HG03342 (cell line): ENCODE measurements at regions not wholly inside any gene's neighbourhood (a gene's known extent, or its start where the extent isn't known, plus 50 kb on each side); places are given as distances from the start of the nearest gene placed in this dataset.
"Not testable (repeated sequence)": the region's sequence is repeated elsewhere in the genome, so short reads cannot be mapped to it uniquely, and the experiment has no call there.

Experiments used
- ATAC-seq: cut with Tn5 transposase; IDR thresholded peaks from one replicate; pipeline ENCODE4 v1.9.1; 2021; ENCODE audit warnings: mild to moderate bottlenecking, moderate library complexity; ENCODE audit not compliant: unreplicated experiment

GRCh38 chrX:150051096-150051495 is 112.8 kb upstream of the EOLA2 start:
- no peak for ATAC-seq

GRCh38 chrX:150052226-150052625 is 113.9 kb upstream of the EOLA2 start:
- no peak for ATAC-seq

- ATAC-seq, result no peak
Observed at GRCh38 chrX:150058728-150059127, 120.4 kb upstream of the EOLA2 start.

DNA sequence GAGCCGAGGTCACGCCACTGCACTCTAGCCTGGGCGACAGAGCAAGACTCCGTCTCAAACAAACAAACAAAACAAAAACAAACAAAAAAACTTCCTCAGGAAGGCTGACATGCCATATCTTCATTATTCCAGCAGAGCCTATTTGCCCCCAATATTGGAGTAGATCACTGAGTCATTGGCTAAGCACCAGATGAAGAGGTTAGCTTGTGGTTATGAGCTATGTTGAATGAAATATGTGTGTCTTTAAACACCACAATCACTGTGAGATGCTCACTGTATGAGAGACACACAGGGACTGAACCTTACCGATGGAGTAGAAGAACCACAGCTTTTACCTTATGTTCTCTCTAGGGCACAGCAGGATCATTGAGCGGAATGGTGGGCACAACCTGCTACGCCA is 122.1 kb upstream of the EOLA2 start:
- no peak for ATAC-seq

DNA sequence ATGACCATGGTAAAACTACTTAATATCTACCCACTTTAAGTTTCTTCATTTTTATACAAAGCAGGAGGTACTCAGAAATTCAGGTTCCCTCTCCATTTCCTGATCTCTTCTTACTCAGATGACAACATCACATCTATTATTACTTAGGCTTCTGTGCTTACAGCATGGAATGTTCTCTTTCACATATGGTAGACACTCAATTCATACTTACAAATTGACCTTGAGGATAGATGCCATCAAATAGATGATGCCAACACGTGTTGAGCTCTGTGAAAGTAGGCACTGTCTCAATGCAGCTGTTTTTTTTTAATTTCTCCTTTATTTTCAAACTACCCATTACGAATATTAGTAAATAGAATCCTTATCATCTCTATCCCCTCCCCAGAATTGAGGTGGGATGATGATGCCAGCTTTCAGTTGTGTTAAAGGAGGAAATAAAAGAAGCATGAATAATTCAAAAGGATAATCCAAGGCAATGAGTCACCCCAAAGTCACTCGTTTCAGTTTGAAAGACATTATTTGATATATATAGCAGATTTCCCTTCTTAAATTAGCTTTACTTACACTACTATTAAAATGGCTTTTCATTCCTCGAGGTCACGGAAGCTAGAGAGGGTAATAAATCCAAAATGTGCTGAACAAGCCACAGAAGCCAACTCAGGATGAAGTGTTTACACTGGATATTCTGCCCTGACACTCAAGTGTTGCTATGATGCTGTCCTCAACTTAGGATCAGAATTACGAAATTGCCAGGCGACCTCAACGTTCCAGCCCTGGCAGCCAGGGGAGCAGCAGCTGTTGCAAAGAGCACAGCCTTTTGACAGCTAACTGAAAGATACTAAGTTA is 124.2 kb upstream of the EOLA2 start:
- no peak for ATAC-seq

- no peak for ATAC-seq
Observed at GRCh38 chrX:150063138-150063518, 124.8 kb upstream of the EOLA2 start.

DNA sequence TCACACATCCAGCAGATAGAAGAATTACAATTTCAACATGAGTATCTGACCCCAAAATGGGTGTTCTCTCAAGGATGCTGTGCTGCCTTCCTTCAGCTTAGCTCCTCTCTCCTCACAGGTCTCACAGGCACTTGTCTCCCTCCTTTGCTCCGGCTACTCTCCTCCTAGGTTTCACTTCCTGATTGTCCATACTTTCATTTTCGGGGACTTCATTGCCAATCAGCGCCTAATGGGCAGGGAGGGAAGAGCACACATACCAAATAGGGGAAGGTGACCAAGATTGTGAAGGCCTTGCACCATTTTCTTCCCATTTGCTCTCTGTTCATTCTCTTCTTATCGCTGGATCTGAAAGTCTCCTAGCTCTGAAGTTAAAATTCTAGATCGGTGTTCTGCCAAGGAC is 125.4 kb upstream of the EOLA2 start:
- no peak for ATAC-seq

DNA sequence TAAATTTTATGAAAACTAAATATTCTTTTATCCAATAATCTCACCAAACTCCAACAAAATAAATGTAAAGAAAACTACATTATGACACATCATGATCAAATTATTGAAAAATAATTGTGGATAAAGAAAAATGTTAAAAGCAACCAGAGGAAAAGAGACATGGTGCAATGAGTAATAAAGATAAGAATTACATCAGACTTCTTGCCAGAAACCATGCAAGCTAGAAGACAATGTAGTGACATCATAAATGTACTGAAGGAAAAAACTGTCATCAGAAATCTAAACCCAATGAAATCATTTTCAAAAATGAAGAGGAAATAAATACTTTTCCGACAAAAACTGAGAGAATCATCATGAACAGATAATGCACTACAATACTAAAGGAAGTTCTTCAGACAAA is 135.9 kb upstream of the EOLA2 start:
- no peak for ATAC-seq

DNA sequence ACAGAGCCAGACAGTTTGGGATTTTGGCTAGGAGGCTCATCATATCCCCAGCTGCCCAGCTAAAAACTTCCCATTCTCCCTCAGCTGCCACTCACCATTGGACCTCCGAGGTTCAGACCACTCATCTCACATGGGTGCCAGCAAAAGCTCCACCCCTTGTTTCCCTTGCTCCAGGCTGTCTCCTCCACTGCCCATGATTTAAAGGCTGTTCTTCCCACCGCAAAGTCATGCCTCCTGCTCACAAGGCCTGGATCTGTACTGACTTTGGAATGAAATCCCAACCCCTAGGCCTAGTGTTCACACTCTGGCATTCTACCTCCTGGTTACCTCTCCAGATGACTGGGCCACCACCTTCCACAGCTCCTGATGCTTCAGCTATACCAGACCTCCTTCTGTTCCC is 142.2 kb upstream of the EOLA2 start:
- ATAC-seq, result no peak

- ATAC-seq, result no peak
Observed at GRCh38 chrX:150081076-150081475, 142.8 kb upstream of the EOLA2 start.

DNA sequence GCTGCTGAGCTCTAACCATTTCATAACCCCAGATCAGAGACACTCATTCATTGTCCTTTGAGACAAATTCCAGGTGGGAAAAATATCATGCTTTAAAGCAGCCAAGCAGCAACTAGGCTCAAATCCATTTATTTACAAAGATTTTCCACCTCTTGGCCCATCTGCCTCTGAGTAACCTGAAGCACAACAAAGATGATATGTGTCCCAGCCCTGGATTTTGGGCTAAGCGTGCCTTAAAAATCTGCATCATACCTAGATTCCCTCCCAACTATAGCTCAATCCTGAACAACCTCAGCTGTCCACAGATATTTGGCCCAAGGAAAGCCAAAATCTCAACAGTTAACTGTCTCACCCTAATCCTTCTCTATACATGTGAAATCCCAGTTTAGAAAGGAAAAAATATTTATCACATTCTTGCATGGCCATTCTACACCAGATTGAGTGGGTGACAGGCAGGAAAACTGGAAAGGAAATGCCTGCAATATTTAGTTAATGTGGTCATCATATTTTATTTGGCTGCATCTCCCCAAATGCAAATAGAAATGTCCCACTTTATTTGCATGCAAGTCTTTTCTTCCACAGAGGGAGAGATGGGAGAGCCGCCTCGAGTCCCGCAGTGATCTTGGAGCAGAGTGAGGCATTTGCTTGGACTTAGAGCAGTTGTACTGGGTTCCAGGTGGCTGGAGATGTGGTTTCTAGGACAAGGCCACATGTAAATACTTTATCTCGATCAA is 146.4 kb upstream of the EOLA2 start:
- no peak for ATAC-seq

DNA sequence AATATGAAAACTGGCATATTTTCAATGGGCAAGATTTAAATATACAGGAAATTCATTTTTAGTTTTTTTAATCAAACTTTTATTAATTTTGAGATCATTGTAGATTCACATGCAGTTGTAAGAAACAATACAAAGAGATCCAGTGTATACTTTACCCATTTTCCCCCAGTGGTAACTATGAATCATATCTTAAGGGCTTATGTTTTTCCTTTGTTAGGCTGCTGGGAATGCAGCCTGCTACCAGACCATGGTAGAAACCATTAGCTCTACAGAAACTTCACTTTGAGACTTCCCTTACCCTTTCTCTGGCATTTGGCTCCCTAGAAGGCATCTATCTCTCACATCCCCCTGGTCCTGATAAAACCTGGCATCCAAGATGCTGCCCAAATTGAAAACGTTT is 147.6 kb upstream of the EOLA2 start:
- ATAC-seq, result no peak

GRCh38 chrX:150086371-150086770 is 148.1 kb upstream of the EOLA2 start:
- no peak for ATAC-seq

GRCh38 chrX:150087612-150088011 is 149.3 kb upstream of the EOLA2 start:
- no peak for ATAC-seq

DNA sequence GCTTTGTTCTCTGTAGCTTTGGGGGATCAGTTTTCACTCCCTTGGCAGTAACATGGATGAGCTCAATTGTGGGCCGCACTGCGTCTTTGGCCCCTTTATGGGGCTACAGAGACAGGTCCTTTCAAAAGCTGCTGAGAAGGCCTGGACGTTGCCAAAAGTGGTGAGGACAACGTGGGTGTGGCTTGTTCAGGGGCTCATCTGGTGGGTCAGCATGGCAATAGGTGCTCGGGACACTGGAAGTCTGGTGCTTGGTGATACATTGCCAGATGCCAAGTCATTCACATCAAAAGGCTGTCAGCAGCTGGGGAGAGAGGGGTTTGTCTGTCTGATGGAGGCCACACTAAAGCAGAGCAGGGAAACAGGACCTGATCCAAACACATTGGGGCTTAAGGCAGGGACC is 149.8 kb upstream of the EOLA2 start:
- no peak for ATAC-seq

DNA sequence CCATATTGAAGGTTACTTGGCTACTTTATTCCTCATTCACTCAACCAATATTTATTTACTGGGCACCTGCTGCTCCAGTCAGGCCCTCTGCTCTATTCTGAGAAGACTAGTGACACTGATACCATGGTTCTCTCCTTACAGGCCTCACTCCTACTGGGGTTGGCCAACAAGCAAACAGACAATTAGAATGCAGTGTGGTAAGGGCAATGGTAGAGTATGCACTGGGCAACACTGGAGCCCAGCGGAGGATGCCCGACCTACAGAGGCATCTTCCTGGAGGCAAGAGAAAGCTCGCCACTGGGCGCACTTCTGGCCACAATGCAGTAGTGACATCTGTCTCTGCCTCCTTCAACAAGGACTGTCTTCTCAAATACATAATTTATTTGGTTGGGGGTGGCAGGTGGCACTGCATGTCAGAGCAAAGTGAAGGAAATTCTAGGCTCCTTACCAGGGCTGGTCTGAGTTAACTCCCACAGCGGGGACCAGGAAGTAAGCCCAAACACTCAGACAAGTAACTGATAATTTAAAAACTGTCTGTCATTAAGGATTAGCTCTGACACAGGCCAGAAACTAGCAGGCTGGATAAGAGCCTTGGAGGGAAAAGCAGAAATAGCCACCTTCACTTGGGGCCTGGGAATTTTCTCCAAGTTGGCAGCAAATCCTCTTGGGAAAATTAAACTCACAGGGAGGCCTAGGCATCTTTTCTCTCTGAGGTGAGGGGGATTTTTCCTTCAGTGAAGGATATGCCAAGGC is 150.7 kb upstream of the EOLA2 start:
- ATAC-seq, result no peak

DNA sequence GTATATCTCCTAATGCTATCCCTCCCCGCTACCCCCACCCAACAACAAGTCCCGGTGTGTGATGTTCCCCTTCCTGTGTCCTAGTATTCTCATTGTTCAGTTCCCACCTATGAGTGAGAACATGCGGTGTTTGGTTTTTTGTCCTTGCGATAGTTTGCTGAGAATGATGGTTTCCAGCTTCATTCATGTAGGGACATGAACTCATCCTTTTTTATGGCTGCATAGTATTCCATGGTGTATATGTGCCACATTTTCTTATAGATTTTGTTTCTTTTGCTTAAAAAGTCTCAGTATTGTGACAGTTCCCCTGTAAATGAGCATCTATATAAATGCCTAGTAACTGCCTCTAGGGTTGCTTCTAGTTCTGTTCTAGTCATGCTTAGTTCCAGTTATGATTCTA is 153.0 kb upstream of the EOLA2 start:
- not testable (repeated sequence) for ATAC-seq

GRCh38 chrX:150092549-150092948 is 154.3 kb upstream of the EOLA2 start:
- no peak for ATAC-seq

DNA sequence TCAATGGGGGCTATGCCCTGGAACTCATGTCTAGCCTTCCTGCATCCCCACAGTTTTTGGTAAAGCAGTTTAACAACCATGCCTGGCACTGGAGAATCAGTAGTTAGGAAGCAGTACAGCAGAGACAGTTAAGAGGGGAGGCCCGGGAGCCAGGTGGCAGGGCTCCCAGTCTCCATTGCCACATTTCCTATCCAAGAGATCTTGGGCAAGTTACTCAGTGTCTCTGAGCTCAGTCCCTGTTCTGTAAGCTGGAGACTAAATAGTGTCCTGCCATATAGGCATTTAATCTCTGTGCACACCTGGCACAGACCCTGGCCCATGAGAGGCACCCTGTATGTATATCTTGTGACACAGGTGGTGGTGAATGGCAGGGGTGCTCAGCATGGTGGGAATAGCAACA is 156.1 kb upstream of the EOLA2 start:
- ATAC-seq, result no peak

DNA sequence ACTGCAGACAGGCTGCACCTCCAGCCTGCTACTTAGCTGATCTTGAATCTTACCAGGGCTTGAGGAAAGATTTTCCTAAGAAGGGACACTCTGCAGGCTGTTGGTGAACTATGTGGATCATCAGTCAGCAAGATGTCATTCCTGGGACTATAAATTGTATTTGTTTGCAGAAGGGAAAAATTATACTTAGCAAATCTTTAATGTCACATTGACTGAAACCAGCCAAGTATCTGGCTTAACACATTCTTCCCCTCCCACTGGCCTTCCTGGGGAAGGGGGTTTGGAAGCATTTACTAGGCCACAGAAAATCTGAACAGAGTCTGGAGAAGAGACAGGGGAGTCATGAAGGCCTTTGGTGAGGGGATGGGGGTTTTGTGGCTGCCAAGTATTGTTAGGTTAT is 156.7 kb upstream of the EOLA2 start:
- no peak for ATAC-seq

DNA sequence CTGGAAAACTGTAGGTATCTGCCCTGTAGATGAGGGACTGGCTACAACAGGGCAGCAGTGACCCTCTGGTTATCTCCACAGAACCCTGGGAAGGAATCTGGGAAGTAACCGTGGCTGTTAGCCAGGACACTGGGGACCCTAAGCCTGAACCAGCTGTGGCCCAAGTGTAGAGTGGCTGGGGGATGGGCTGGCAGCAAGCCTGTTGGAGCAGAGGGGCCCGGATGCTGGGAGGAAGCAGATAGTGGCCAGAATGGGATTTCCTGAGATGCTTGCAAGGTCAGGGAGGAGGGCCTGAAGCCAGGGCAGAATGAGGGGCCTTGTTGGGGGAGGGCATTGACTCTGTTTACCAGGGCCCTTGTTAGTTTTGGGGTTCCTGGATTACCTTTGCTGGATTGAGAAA is 161.0 kb upstream of the EOLA2 start:
- ATAC-seq, result no peak

DNA sequence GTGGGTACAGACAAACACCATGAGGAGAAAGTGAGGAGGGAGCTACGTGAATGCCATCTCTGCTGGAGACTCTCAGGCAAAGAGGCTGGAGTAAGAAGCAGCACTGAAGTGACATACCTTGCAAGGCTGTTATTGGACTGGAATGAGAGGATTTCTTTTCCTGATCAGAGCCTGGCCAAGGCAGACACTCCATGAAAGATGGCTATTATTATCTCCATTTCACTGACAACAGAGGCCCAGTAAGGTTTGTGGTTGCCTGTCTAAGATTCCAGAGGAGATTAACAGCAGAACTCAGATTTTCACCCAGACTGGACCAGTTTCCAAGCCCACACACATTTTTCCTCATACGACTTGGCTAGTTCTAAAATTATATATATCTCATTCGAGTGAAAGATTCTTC is 162.0 kb upstream of the EOLA2 start:
- no peak for ATAC-seq
